ENCODE measurements at regions not wholly inside any gene's neighbourhood (a gene's known extent, or its start where the extent isn't known, plus 50 kb on each side); places are given as distances from the start of the nearest gene placed in this dataset.

DNA sequence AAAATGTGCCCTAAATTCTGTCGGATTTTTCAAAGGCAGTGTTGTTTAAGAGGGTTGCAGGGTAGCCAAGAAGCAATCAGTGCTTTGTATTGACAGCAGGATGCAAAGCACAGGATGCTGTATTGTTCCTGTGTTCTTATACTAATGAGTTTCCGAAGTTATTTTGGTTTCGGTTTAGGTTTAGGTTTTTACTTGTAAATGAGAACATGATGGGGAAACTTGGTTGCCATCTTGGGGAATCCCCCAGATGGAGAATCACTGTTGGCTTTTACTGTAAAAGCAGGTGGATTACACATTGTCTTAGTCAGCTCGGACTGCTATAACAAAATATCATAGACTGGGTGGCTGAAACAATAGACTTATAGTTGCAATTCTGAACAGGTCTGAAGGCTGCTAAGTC, 72.1 kb downstream of the INHBA start:
- H3K27me3 Mint-ChIP-seq (ENCODE audit: insufficient read depth, low read depth, poor library complexity): no peaks in the 10 kb centered on the region
- no peak overlapping the region for H2AFZ ChIP-seq
- H3K27ac Mint-ChIP-seq: 0 out of 2 replicates have a peak overlapping the region, but pooled peaks have one; percentile 14
- H3K4me1 ChIP-seq (ENCODE audit: insufficient read depth): peaks cover 53% of the 10 kb centered on the region
- no peaks in the 10 kb centered on the region for H3K27me3 ChIP-seq (ENCODE audit: insufficient read depth)
- H3K4me2 ChIP-seq: peak overlapping the region; percentile 68
- no peaks in the 10 kb centered on the region for H3K36me3 ChIP-seq (ENCODE audit: insufficient read depth)
- peak; percentile 81 for ATAC-seq
- peak overlapping the region; percentile 93 for H3K27ac ChIP-seq (ENCODE audit: low read depth)
- no peaks in the 10 kb centered on the region; the same call in 1 of the 2 replicates for H3K9me2 ChIP-seq (ENCODE audit: insufficient read depth)
- H4K20me1 ChIP-seq (replicated peaks; ENCODE audit: insufficient read depth): no peaks in the 10 kb centered on the region
- H3K79me2 ChIP-seq (replicated peaks; ENCODE audit: insufficient read depth): no peaks in the 10 kb centered on the region
- H3K9me3 Mint-ChIP-seq: 0 out of 3 replicates have a peak, but pooled peaks cover 3% of the 10 kb centered on the region
- H3K4me3 Mint-ChIP-seq: no peak overlapping the region
- DNase-seq (ENCODE audit: low spot score): peak; percentile 55
- no peak overlapping the region for H3K4me3 ChIP-seq
- TF ChIP-seq STAT1 (IDR thresholded peaks at IDR 0.05; ENCODE audit: unreplicated experiment): no peak
- TF ChIP-seq EZH2phosphoT487 (IDR thresholded peaks at IDR 0.05; ENCODE audit: unreplicated experiment): no peak
- TF ChIP-seq, protein P1, sequence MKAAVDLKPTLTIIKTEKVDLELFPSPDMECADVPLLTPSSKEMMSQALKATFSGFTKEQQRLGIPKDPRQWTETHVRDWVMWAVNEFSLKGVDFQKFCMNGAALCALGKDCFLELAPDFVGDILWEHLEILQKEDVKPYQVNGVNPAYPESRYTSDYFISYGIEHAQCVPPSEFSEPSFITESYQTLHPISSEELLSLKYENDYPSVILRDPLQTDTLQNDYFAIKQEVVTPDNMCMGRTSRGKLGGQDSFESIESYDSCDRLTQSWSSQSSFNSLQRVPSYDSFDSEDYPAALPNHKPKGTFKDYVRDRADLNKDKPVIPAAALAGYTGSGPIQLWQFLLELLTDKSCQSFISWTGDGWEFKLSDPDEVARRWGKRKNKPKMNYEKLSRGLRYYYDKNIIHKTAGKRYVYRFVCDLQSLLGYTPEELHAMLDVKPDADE (IDR thresholded peaks at IDR 0.05): peak; percentile 59; the same call in 1 of the 2 replicates
- peak; percentile 52 for TF ChIP-seq NANOG (IDR thresholded peaks at IDR 0.05; ENCODE audit: borderline replicate concordance)
- TF ChIP-seq, protein P2, sequence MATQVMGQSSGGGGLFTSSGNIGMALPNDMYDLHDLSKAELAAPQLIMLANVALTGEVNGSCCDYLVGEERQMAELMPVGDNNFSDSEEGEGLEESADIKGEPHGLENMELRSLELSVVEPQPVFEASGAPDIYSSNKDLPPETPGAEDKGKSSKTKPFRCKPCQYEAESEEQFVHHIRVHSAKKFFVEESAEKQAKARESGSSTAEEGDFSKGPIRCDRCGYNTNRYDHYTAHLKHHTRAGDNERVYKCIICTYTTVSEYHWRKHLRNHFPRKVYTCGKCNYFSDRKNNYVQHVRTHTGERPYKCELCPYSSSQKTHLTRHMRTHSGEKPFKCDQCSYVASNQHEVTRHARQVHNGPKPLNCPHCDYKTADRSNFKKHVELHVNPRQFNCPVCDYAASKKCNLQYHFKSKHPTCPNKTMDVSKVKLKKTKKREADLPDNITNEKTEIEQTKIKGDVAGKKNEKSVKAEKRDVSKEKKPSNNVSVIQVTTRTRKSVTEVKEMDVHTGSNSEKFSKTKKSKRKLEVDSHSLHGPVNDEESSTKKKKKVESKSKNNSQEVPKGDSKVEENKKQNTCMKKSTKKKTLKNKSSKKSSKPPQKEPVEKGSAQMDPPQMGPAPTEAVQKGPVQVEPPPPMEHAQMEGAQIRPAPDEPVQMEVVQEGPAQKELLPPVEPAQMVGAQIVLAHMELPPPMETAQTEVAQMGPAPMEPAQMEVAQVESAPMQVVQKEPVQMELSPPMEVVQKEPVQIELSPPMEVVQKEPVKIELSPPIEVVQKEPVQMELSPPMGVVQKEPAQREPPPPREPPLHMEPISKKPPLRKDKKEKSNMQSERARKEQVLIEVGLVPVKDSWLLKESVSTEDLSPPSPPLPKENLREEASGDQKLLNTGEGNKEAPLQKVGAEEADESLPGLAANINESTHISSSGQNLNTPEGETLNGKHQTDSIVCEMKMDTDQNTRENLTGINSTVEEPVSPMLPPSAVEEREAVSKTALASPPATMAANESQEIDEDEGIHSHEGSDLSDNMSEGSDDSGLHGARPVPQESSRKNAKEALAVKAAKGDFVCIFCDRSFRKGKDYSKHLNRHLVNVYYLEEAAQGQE (IDR thresholded peaks at IDR 0.05; ENCODE audit: unreplicated experiment): no peak
- TF ChIP-seq ZNF114 (CRISPR knock-in tag; IDR thresholded peaks at IDR 0.05): no peak
- TF ChIP-seq, protein P3, sequence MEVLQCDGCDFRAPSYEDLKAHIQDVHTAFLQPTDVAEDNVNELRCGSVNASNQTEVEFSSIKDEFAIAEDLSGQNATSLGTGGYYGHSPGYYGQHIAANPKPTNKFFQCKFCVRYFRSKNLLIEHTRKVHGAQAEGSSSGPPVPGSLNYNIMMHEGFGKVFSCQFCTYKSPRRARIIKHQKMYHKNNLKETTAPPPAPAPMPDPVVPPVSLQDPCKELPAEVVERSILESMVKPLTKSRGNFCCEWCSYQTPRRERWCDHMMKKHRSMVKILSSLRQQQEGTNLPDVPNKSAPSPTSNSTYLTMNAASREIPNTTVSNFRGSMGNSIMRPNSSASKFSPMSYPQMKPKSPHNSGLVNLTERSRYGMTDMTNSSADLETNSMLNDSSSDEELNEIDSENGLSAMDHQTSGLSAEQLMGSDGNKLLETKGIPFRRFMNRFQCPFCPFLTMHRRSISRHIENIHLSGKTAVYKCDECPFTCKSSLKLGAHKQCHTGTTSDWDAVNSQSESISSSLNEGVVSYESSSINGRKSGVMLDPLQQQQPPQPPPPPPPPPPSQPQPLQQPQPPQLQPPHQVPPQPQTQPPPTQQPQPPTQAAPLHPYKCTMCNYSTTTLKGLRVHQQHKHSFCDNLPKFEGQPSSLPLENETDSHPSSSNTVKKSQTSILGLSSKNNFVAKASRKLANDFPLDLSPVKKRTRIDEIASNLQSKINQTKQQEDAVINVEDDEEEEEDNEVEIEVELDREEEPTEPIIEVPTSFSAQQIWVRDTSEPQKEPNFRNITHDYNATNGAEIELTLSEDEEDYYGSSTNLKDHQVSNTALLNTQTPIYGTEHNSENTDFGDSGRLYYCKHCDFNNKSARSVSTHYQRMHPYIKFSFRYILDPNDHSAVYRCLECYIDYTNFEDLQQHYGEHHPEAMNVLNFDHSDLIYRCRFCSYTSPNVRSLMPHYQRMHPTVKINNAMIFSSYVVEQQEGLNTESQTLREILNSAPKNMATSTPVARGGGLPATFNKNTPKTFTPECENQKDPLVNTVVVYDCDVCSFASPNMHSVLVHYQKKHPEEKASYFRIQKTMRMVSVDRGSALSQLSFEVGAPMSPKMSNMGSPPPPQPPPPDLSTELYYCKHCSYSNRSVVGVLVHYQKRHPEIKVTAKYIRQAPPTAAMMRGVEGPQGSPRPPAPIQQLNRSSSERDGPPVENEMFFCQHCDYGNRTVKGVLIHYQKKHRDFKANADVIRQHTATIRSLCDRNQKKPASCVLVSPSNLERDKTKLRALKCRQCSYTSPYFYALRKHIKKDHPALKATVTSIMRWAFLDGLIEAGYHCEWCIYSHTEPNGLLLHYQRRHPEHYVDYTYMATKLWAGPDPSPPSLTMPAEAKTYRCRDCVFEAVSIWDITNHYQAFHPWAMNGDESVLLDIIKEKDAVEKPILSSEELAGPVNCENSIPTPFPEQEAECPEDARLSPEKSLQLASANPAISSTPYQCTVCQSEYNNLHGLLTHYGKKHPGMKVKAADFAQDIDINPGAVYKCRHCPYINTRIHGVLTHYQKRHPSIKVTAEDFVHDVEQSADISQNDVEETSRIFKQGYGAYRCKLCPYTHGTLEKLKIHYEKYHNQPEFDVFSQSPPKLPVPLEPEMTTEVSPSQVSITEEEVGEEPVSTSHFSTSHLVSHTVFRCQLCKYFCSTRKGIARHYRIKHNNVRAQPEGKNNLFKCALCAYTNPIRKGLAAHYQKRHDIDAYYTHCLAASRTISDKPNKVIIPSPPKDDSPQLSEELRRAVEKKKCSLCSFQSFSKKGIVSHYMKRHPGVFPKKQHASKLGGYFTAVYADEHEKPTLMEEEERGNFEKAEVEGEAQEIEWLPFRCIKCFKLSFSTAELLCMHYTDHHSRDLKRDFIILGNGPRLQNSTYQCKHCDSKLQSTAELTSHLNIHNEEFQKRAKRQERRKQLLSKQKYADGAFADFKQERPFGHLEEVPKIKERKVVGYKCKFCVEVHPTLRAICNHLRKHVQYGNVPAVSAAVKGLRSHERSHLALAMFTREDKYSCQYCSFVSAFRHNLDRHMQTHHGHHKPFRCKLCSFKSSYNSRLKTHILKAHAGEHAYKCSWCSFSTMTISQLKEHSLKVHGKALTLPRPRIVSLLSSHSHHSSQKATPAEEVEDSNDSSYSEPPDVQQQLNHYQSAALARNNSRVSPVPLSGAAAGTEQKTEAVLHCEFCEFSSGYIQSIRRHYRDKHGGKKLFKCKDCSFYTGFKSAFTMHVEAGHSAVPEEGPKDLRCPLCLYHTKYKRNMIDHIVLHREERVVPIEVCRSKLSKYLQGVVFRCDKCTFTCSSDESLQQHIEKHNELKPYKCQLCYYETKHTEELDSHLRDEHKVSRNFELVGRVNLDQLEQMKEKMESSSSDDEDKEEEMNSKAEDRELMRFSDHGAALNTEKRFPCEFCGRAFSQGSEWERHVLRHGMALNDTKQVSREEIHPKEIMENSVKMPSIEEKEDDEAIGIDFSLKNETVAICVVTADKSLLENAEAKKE (CRISPR knock-in tag; IDR thresholded peaks at IDR 0.05): no peak
- no peak for TF ChIP-seq POLR2AphosphoS5 (IDR thresholded peaks at IDR 0.05; ENCODE audit: low read depth)
- TF ChIP-seq, protein P4, sequence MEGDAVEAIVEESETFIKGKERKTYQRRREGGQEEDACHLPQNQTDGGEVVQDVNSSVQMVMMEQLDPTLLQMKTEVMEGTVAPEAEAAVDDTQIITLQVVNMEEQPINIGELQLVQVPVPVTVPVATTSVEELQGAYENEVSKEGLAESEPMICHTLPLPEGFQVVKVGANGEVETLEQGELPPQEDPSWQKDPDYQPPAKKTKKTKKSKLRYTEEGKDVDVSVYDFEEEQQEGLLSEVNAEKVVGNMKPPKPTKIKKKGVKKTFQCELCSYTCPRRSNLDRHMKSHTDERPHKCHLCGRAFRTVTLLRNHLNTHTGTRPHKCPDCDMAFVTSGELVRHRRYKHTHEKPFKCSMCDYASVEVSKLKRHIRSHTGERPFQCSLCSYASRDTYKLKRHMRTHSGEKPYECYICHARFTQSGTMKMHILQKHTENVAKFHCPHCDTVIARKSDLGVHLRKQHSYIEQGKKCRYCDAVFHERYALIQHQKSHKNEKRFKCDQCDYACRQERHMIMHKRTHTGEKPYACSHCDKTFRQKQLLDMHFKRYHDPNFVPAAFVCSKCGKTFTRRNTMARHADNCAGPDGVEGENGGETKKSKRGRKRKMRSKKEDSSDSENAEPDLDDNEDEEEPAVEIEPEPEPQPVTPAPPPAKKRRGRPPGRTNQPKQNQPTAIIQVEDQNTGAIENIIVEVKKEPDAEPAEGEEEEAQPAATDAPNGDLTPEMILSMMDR (conservative IDR thresholded peaks at IDR 0.05; ENCODE audit: low read depth in 2 of 2): no peak
- H3F3A ChIP-seq (replicated peaks; ENCODE audit: low read depth): 0 out of 2 replicates have a peak, but pooled peaks cover 2% of the 10 kb centered on the region
- 0 out of 3 replicates have a peak, but pooled peaks cover 6% of the 10 kb centered on the region for H3K36me3 Mint-ChIP-seq (ENCODE audit: low read depth)
- H3K4me1 Mint-ChIP-seq: peaks cover 51% of the 10 kb centered on the region

Data from GM23338 (cell line).